HepG2 (cell line): ENCODE measurements at regions not wholly inside any gene's neighbourhood (a gene's known extent, or its start where the extent isn't known, plus 50 kb on each side); places are given as distances from the start of the nearest gene placed in this dataset.

Experiments used
- ATAC-seq: fragments of 200-7000 bp; cut with Tn5 transposase; 3 replicates; pipeline ENCODE4 v1.9.1; 2020; ENCODE audit warnings: mild to moderate bottlenecking, moderate library complexity
- BruUV-seq: library from RNA; stranded (reverse); fragments of 400-500 nt; replicated peaks from 2 replicates; lab custom pipeline; 2021; lab: Mats Ljungman, UMichigan
- CTCF ChIA-PET: fragments of 300-600 bp; formaldehyde crosslinking; extraction: SDS; loops from one replicate; lab custom pipeline; 2021; ENCODE audit warnings: low total read pairs, inconsistent platforms, low intra/inter-chr PET ratio; lab: Yijun Ruan, JAX
- POLR2A ChIA-PET: fragments of 350-600 bp; sonication (Branson Sonifier 250); formaldehyde crosslinking; loops from one replicate; lab custom pipeline; 2020; ENCODE audit warnings: antibody characterized with exemption, inconsistent platforms; lab: Yijun Ruan, JAX
- DNase-seq: peaks from one replicate; pipeline ENCODE4 v3.0.0-alpha.2; 2015; ENCODE audit warnings: low spot score
- FAIRE-seq: peaks from 3 replicates; lab custom pipeline; 2011; peaks lifted over from hg19 to GRCh38; lab: Jason Lieb, UNC
- H2AFZ ChIP-seq: one replicate; pipeline ENCODE4 v1.6.1; 2011; ENCODE audit warnings: low read length, inconsistent platforms
- H3K27ac ChIP-seq: fragments of 300-600 bp; 3 replicates; pipeline ENCODE4 v1.8.0; 2011; ENCODE audit warnings: mixed run types, mild to moderate bottlenecking, mixed read lengths, low read length, inconsistent platforms; ENCODE audit not compliant: insufficient read depth; ENCODE audit errors: extremely low read length
- H3K27me3 ChIP-seq, 2 experiments: fragments of 200-600 bp in 1 of 2; 2 replicates in 1 of 2; 3 replicates in 1 of 2; pipeline versions ENCODE4 v1.6.0 to v1.8.0; 2011; ENCODE audit warnings: low read length in 2 of 2, mild to moderate bottlenecking in 2 of 2, moderate library complexity in 2 of 2, inconsistent platforms in 1 of 2; ENCODE audit not compliant: insufficient read depth in 2 of 2, control insufficient read depth in 1 of 2
- H3K36me3 ChIP-seq, 2 experiments: fragments of 200-600 bp in 1 of 2; replicated peaks in 1 of 2; 2 replicates in 1 of 2; 3 replicates in 1 of 2; pipeline versions ENCODE4 v1.5.1 to v1.8.0; 2011; ENCODE audit warnings: low read length in 2 of 2, inconsistent platforms in 1 of 2; ENCODE audit not compliant: insufficient read depth in 2 of 2, control insufficient read depth in 1 of 2
- H3K4me1 ChIP-seq: 2 replicates; pipeline ENCODE4 v1.5.1; 2012; ENCODE audit warnings: low read length, inconsistent platforms; ENCODE audit not compliant: insufficient read depth
- H3K4me2 ChIP-seq: 2 replicates; pipeline ENCODE4 v1.6.0; 2011; ENCODE audit warnings: low read depth, low read length, inconsistent platforms
- H3K4me3 ChIP-seq, 3 experiments: fragments of 200-600 bp in 1 of 3; sonication (generic), shearing (Covaris generic) in 1 of 3; replicated peaks in 1 of 3; 2 replicates each; pipeline ENCODE4 v1.5.1; 2011 to 2016; ENCODE audit warnings: low read length in 3 of 3, inconsistent platforms in 2 of 3, low read depth in 2 of 3, mild to moderate bottlenecking in 2 of 3, control low read depth in 1 of 3, mixed read lengths in 1 of 3; ENCODE audit not compliant: insufficient read depth in 1 of 3
- H3K79me2 ChIP-seq: one replicate; pipeline ENCODE4 v1.6.1; 2011; ENCODE audit warnings: low read length, inconsistent platforms; ENCODE audit not compliant: insufficient read depth
- H3K9ac ChIP-seq: 2 replicates; pipeline ENCODE4 v1.6.0; 2011; ENCODE audit warnings: mild to moderate bottlenecking, low read depth, low read length, inconsistent platforms; ENCODE audit not compliant: insufficient read depth
- H3K9me3 ChIP-seq: 2 replicates; pipeline ENCODE4 v1.5.1; 2012; ENCODE audit warnings: mild to moderate bottlenecking, low read length
- H4K20me1 ChIP-seq: 2 replicates; pipeline ENCODE4 v1.6.0; 2011; ENCODE audit warnings: inconsistent platforms, mild to moderate bottlenecking, low read length, moderate library complexity; ENCODE audit not compliant: insufficient read depth
- ELF3 ChIP-seq: IDR thresholded peaks from 2 replicates; pipeline ENCODE4 v1.6.1; 2016; ENCODE audit warnings: missing genetic modification reagents, missing compliant biosample characterization
- JUNB ChIP-seq: sonication (generic); formaldehyde crosslinking; IDR thresholded peaks from 2 replicates; pipeline ENCODE4 v1.8.0; 2022; ENCODE audit warnings: missing genetic modification reagents, mild to moderate bottlenecking, borderline replicate concordance
- LBX2 ChIP-seq: sonication (generic); formaldehyde crosslinking; IDR thresholded peaks from 2 replicates; pipeline ENCODE4 v1.5.0; 2020; ENCODE audit warnings: missing genetic modification reagents, mild to moderate bottlenecking, borderline replicate concordance
- NR2F2 ChIP-seq: IDR thresholded peaks from 2 replicates; pipeline ENCODE4 v1.6.1; 2012; ENCODE audit warnings: low read depth, inconsistent platforms, borderline replicate concordance
- PCBP1 ChIP-seq: fragments of 200-400 bp; formaldehyde crosslinking; IDR thresholded peaks from 2 replicates; pipeline ENCODE4 v1.6.1; 2017; ENCODE audit warnings: mild to moderate bottlenecking, low read depth, low read length, borderline replicate concordance
- TARDBP ChIP-seq: sonication (generic); formaldehyde crosslinking; IDR thresholded peaks from 2 replicates; pipeline ENCODE4 v1.8.0; 2022; ENCODE audit warnings: mild to moderate bottlenecking, missing genetic modification reagents
- ZNF256 ChIP-seq: sonication (generic); formaldehyde crosslinking; conservative IDR thresholded peaks from 2 replicates; pipeline ENCODE4 v1.4.0; 2020; ENCODE audit warnings: missing genetic modification reagents
- ZNF33A ChIP-seq: sonication (generic); formaldehyde crosslinking; IDR thresholded peaks from 2 replicates; pipeline ENCODE4 v1.5.1; 2020; ENCODE audit warnings: missing genetic modification reagents, mild to moderate bottlenecking, moderate library complexity, borderline replicate concordance
- ZNF446 ChIP-seq: sonication (generic); formaldehyde crosslinking; IDR thresholded peaks from 2 replicates; pipeline ENCODE4 v1.5.0; 2020; ENCODE audit warnings: mild to moderate bottlenecking, missing genetic modification reagents
- ZNF564 ChIP-seq: sonication (generic); formaldehyde crosslinking; IDR thresholded peaks from 2 replicates; pipeline ENCODE4 v1.8.1; 2023; ENCODE audit warnings: mild to moderate bottlenecking, missing genetic modification reagents
- ZNF724P ChIP-seq: sonication (generic); formaldehyde crosslinking; IDR thresholded peaks from 2 replicates; pipeline ENCODE4 v1.8.0; 2022; ENCODE audit warnings: missing genetic modification reagents, borderline replicate concordance
- ZNF883 ChIP-seq: sonication (generic); formaldehyde crosslinking; IDR thresholded peaks from 2 replicates; pipeline ENCODE4 v1.5.1; 2020; ENCODE audit warnings: mild to moderate bottlenecking, missing genetic modification reagents; ENCODE audit errors: not compliant biosample characterization
- ZSCAN30 ChIP-seq: sonication (generic); formaldehyde crosslinking; IDR thresholded peaks from 2 replicates; pipeline ENCODE4 v1.5.0; 2020; ENCODE audit warnings: mild to moderate bottlenecking, missing genetic modification reagents
- in situ Hi-C: cut with HindIII; loops from 2 replicates; pipeline ENCODE4 v1.10.0; 2017; ENCODE audit warnings: low pct_unique_long_range_greater_than_20kb; ENCODE audit not compliant: extremely low pct_ligation_motif_present
- intact Hi-C: fragments of 100-400 bp; cut with micrococcal nuclease; formaldehyde crosslinking; loops from one replicate; pipeline ENCODE4 v1.10.0; 2022; ENCODE audit not compliant: unreplicated experiment
- TF ChIP-seq, protein P1 (sequence below): sonication (generic); formaldehyde crosslinking; IDR thresholded peaks from 2 replicates; pipeline ENCODE4 v1.5.0; 2020; ENCODE audit warnings: mild to moderate bottlenecking, missing genetic modification reagents

DNA sequence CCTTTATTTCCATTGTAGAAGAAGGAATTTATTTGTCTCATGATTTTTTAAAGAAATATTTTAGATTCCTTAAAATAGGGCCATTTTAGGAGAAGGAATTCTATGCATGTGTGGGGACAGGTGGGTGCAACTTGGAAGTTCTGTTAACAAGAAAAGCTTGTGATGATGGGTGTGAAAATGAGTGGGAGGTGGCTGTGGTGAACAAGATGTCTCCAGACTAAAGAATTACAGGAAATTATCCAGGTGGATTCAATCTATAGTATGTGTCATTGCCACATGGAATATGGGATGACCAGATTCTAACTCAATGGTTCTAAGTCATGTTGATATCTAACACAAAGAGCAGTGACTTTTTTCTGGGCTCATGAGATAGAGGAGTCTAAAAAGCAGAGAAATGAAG is 229.6 kb upstream of the IGFBP3 start:
- in situ Hi-C loops: no loop called here
- Histone ChIP-seq H3K79me2 (no peaks in the 10 kb centered on the region), H3K27me3 (no peaks in the 10 kb centered on the region), H3K9me3 (no peaks in the 10 kb centered on the region), H3K9ac (no peak overlapping the region), H3K4me1 (peaks cover 65% of the 10 kb centered on the region)
- POLR2A ChIA-PET: no interaction called here
- no peak for TF ChIP-seq LBX2 (CRISPR knock-in tag)
- no peak for TF ChIP-seq ELF3 (CRISPR knock-in tag)
- no peak for TF ChIP-seq ZNF564 (CRISPR knock-in tag)
- no peak for TF ChIP-seq JUNB (CRISPR knock-in tag)
- no peak for TF ChIP-seq ZNF256 (CRISPR knock-in tag)
- TF ChIP-seq ZNF883: no peak
- no peak for TF ChIP-seq ZNF446
- TF ChIP-seq ZNF724P (CRISPR knock-in tag): no peak
- TF ChIP-seq PCBP1: no peak
- TF ChIP-seq ZSCAN30 (CRISPR knock-in tag): no peak
- TF ChIP-seq ZNF33A (CRISPR knock-in tag): no peak
- TF ChIP-seq NR2F2: no peak
- TF ChIP-seq, protein P1, sequence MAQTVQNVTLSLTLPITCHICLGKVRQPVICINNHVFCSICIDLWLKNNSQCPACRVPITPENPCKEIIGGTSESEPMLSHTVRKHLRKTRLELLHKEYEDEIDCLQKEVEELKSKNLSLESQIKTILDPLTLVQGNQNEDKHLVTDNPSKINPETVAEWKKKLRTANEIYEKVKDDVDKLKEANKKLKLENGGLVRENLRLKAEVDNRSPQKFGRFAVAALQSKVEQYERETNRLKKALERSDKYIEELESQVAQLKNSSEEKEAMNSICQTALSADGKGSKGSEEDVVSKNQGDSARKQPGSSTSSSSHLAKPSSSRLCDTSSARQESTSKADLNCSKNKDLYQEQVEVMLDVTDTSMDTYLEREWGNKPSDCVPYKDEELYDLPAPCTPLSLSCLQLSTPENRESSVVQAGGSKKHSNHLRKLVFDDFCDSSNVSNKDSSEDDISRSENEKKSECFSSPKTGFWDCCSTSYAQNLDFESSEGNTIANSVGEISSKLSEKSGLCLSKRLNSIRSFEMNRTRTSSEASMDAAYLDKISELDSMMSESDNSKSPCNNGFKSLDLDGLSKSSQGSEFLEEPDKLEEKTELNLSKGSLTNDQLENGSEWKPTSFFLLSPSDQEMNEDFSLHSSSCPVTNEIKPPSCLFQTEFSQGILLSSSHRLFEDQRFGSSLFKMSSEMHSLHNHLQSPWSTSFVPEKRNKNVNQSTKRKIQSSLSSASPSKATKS (CRISPR knock-in tag): no peak
- TF ChIP-seq TARDBP (CRISPR knock-in tag): no peak
- TF ChIP-seq, all 625 proteins: peak for 0
- Histone ChIP-seq H3K4me2 (no peak overlapping the region), H3K36me3 (no peaks in the 10 kb centered on the region), H2AFZ (no peak overlapping the region), H3K27ac (no peak overlapping the region), H3K4me3 (no peak overlapping the region), H4K20me1 (no peaks in the 10 kb centered on the region)
- intact Hi-C loops: loop anchor here (5.0 to 10.0 kb wide), 2 partner anchors 202 to 1024 kb away; no protein-coding TSS in a partner anchor
- DNase-seq: no peak
- FAIRE-seq: no peak
- CTCF ChIA-PET: no interaction called here
- no TSS peak for BruUV-seq
- ATAC-seq: no peak
